Duodenal mucosa (tissue), 2 donors: ENCODE measurements at regions not wholly inside any gene's neighbourhood (a gene's known extent, or its start where the extent isn't known, plus 50 kb on each side); places are given as distances from the start of the nearest gene placed in this dataset.

Source experiments
- H3K27ac ChIP-seq: one replicate; pipeline ENCODE4 v1.7.0; 2013; ENCODE audit warnings: low read depth, low read length
- H3K27me3 ChIP-seq, 2 donors: one replicate each; pipeline ENCODE4 v1.7.0; 2013; ENCODE audit warnings: low read length in 2 of 2, control low read depth in 1 of 2; ENCODE audit not compliant: insufficient read depth in 2 of 2, control insufficient read depth in 1 of 2
- H3K36me3 ChIP-seq, 2 donors: one replicate each; pipeline ENCODE4 v1.7.0; 2013; ENCODE audit warnings: low read length in 2 of 2, control low read depth in 1 of 2; ENCODE audit not compliant: insufficient read depth in 2 of 2, control insufficient read depth in 1 of 2
- H3K4me1 ChIP-seq, 2 donors: one replicate each; pipeline ENCODE4 v1.7.0; 2013; ENCODE audit warnings: low read length in 2 of 2, control low read depth in 1 of 2; ENCODE audit not compliant: insufficient read depth in 2 of 2, control insufficient read depth in 1 of 2
- H3K4me3 ChIP-seq, 2 donors: one replicate each; pipeline ENCODE4 v1.7.0; 2013; ENCODE audit warnings: low read length in 2 of 2, low read depth in 1 of 2
- H3K9ac ChIP-seq, 2 donors: one replicate each; pipeline ENCODE4 v1.7.0; 2013; ENCODE audit warnings: low read length in 2 of 2, low read depth in 1 of 2
- H3K9me3 ChIP-seq, 2 donors: one replicate each; pipeline ENCODE4 v1.7.0; 2013; ENCODE audit warnings: low read length in 2 of 2, control low read depth in 1 of 2; ENCODE audit not compliant: control insufficient read depth in 1 of 2

DNA sequence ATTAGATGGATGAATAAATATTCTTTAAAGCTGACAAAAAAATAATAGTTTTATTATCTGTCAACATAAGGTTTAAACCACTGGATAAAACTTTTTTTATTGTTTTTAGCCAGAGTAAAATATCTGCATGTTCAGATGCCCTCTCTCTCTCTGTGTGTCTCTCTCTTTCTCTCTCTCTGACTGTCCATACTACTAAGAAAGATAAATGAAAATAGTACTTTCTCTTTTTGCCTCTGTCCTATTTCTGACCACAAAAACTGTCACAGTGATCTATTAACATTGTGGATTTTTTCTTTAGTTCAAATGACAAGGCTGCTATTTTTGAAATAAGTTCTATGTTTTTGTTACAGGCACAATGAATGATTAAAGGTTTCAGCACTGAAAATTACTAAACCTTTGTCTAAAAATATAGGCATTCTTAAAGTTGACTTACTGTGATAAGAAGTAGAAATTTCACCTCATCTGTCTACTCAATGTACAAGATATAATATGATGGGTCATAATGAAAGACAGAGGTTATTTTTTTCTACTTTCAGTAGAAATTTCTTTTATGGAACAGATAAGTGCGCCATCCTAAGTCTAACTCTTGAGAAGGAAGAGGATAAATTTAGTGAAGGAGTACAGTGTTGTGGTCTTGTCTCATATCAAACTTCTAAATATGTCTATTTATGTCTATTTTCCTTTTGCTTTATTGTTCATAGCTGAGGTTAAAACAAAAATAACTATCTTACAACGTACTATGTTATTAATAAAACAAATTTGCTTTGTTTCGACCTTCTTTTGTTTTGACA is 341.9 kb upstream of the EYS start:
- H3K36me3 ChIP-seq = no peaks in the 10 kb centered on the region
- no peak overlapping the region for H3K4me3 ChIP-seq
- H3K9me3 ChIP-seq = peaks cover 2 to 11% of the 10 kb centered on the region in 2 donors
- no peaks in the 10 kb centered on the region for H3K4me1 ChIP-seq
- no peak overlapping the region for H3K27ac ChIP-seq
- no peaks in the 10 kb centered on the region for H3K27me3 ChIP-seq
- H3K9ac ChIP-seq = no peak overlapping the region

- Histone ChIP-seq H3K27me3 (no peaks in the 10 kb centered on the region), H3K4me1 (no peaks in the 10 kb centered on the region), H3K27ac (no peak overlapping the region), H3K9me3 (peaks cover 3 to 8% of the 10 kb centered on the region in 2 donors), H3K4me3 (no peak overlapping the region), H3K36me3 (no peaks in the 10 kb centered on the region), H3K9ac (no peak overlapping the region)
These were observed 325.6 kb upstream of the EYS start for GRCh38 chr6:66032626-66033025.

DNA sequence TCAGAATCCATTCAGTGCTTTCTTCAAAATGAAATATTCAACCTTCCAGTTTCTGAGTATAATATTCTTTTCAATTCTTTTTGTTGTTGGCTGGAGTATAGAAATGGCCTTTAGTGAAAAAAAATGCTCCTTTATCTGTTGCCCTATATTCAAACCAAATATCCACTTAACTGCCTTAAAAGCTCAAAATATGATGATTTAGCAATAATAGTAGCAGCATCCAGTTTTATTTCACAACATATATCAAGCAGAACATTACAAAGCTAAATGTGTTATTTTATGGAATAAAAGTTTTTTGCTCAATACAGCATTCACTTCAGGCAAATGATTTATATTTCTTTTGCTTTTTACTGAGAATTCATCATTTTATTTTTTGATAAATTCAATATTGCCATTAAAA is 322.4 kb upstream of the EYS start:
- Histone ChIP-seq H3K9me3 (peaks cover 3 to 5% of the 10 kb centered on the region in 2 donors), H3K9ac (no peak overlapping the region), H3K36me3 (no peaks in the 10 kb centered on the region), H3K27ac (no peak overlapping the region), H3K4me3 (no peak overlapping the region), H3K4me1 (no peaks in the 10 kb centered on the region), H3K27me3 (no peaks in the 10 kb centered on the region)

DNA sequence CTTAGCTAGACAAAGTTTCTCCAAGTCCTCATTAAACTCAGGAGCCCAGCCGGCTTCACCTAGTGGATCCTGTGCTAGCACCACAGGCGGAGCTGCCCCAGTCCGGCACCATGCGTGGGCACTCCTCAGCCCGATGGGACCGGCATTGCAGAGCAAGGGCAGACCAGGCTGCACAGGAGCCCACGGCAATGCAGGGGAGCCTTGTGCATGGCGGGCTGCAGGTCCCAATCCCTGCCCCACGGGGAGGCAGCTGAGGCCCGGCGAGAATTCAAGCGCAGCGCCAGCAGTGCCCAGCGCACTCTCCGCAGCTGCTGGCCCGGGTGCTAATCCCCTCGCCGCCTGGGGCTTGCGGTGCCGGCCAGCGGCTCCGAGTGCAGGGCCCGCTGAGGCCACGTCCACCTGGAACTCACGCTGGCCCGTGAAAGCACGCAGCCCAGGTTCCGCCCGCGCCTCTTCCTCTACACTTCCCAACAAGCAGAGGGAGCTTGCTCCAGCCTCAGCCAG is 292.3 kb upstream of the EYS start:
- Histone ChIP-seq H3K9ac (no peak overlapping the region), H3K27me3 (no peaks in the 10 kb centered on the region), H3K36me3 (no peaks in the 10 kb centered on the region), H3K4me3 (no peak overlapping the region), H3K4me1 (no peaks in the 10 kb centered on the region), H3K27ac (no peak overlapping the region), H3K9me3 (peaks cover 0 to 14% of the 10 kb centered on the region in 2 donors)

DNA sequence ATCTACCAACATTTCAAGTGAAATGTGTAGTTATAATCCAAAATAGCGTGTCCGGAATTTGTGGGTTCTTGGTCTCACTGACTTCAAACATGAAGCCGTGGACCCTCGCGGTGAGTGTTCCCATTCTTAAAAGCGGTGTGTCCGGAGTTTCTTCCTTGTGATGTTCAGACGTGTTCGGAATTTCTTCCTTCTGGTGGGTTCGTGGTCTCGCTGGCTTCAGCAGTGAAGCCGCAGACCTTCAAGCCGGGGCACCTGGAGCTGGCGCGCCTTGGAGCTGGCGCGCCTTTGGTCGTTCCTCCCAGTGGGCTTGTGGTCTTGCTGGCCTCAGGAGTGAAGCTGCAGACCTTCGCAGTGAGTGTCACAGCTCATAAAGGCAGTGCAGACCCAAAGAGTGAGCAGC is 291.5 kb upstream of the EYS start:
- Histone ChIP-seq H3K9ac (no peak overlapping the region), H3K9me3 (peaks cover 0 to 14% of the 10 kb centered on the region in 2 donors), H3K36me3 (no peaks in the 10 kb centered on the region), H3K4me3 (no peak overlapping the region), H3K27ac (no peak overlapping the region), H3K27me3 (no peaks in the 10 kb centered on the region), H3K4me1 (no peaks in the 10 kb centered on the region)

GRCh38 chr6:65997539-65997938 is 290.5 kb upstream of the EYS start:
- Histone ChIP-seq H3K9ac (no peak overlapping the region), H3K9me3 (peaks cover 0 to 12% of the 10 kb centered on the region in 2 donors), H3K36me3 (no peaks in the 10 kb centered on the region), H3K27ac (no peak overlapping the region), H3K4me1 (no peaks in the 10 kb centered on the region), H3K27me3 (no peaks in the 10 kb centered on the region), H3K4me3 (no peak overlapping the region)

GRCh38 chr6:65996096-65996495 is 289.1 kb upstream of the EYS start:
- Histone ChIP-seq H3K27ac (no peak overlapping the region), H3K4me3 (no peak overlapping the region), H3K36me3 (no peaks in the 10 kb centered on the region), H3K4me1 (no peaks in the 10 kb centered on the region), H3K9ac (no peak overlapping the region), H3K9me3 (peaks cover 0 to 14% of the 10 kb centered on the region in 2 donors), H3K27me3 (no peaks in the 10 kb centered on the region)

- no peaks in the 10 kb centered on the region for H3K27me3 ChIP-seq
- no peak overlapping the region for H3K9ac ChIP-seq
- H3K36me3 ChIP-seq = no peaks in the 10 kb centered on the region
- H3K27ac ChIP-seq = no peak overlapping the region
- H3K9me3 ChIP-seq = peaks cover 0 to 17% of the 10 kb centered on the region in 2 donors
- H3K4me1 ChIP-seq = no peaks in the 10 kb centered on the region
- no peak overlapping the region for H3K4me3 ChIP-seq
These were observed 282.6 kb upstream of the EYS start for GRCh38 chr6:65989676-65990075.

GRCh38 chr6:65988006-65988405 is 281.0 kb upstream of the EYS start:
- Histone ChIP-seq H3K27me3 (no peaks in the 10 kb centered on the region), H3K9ac (no peak overlapping the region), H3K4me1 (no peaks in the 10 kb centered on the region), H3K9me3 (peaks cover 0 to 16% of the 10 kb centered on the region in 2 donors), H3K36me3 (no peaks in the 10 kb centered on the region), H3K27ac (no peak overlapping the region), H3K4me3 (no peak overlapping the region)

DNA sequence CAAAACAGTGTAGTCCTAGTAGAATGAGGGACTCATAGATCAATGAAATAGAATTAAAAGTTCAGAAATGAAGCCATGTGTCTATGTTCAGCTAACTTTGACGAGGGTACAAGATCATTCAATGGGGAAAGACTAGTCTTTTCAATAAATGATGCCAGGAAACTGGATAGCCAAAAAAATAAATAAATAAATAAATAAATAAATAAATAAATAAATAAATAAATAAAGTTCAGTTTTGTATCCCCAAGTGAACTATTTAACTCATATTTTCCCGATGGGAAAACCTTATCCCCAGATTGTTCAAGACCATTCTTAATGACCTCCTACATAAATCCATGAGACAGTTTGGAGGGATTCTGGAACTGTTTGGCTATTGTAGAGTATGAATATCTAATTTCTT is 277.1 kb upstream of the EYS start:
- Histone ChIP-seq H3K9ac (no peak overlapping the region), H3K4me1 (no peaks in the 10 kb centered on the region), H3K27ac (no peak overlapping the region), H3K36me3 (no peaks in the 10 kb centered on the region), H3K4me3 (no peak overlapping the region), H3K9me3 (peaks cover 6 to 16% of the 10 kb centered on the region in 2 donors), H3K27me3 (no peaks in the 10 kb centered on the region)
